Mucosa of descending colon (tissue), 3 donors: ENCODE measurements at regions not wholly inside any gene's neighbourhood (a gene's known extent, or its start where the extent isn't known, plus 50 kb on each side); places are given as distances from the start of the nearest gene placed in this dataset.

Experiments
- ATAC-seq: fragments of 200-7000 bp; cut with Tn5 transposase; one replicate; pipeline ENCODE4 v1.9.1; 2020; ENCODE audit warnings: mild to moderate bottlenecking, moderate library complexity
- DNase-seq, 3 donors: peaks; one replicate each; pipeline ENCODE4 v3.0.0-alpha.2; 2020
- H3K36me3 ChIP-seq: fragments of 200-600 bp; one replicate; pipeline ENCODE4 v1.8.0; 2021; ENCODE audit warnings: low read depth, mild to moderate bottlenecking
- H3K4me1 ChIP-seq: fragments of 200-600 bp; one replicate; pipeline ENCODE4 v1.8.0; 2021; ENCODE audit warnings: low read depth, mild to moderate bottlenecking
- H3K4me3 ChIP-seq: fragments of 200-600 bp; one replicate; pipeline ENCODE4 v1.8.0; 2021; ENCODE audit warnings: mild to moderate bottlenecking
- H3K9me3 ChIP-seq: fragments of 200-600 bp; one replicate; pipeline ENCODE4 v1.8.0; 2021; ENCODE audit warnings: mild to moderate bottlenecking
- CTCF ChIP-seq: fragments of 200-600 bp; IDR thresholded peaks from one replicate; pipeline ENCODE4 v1.8.0; 2022; ENCODE audit warnings: antibody characterized with exemption, mild to moderate bottlenecking
- intact Hi-C, 2 donors: fragments of 100-400 bp; cut with DNase I in 1 of 2; cut with micrococcal nuclease in 1 of 2; formaldehyde crosslinking; loops; one replicate each; pipeline versions ENCODE4 v1.11.0 to v1.11.1; 2022; cut with DNase I, micrococcal nuclease
- donor health status: DM: no; HTN: no; CAD: no; lungs with moderate emphysema.
- donor health status: DM: no; HTN: no; CAD: no.
- donor health status: DM: no; HTN: yes; CAD: no.

GRCh38 chr17:70307430-70308225 lies 138.3 kb downstream of the KCNJ2 start:
- no peaks in the 10 kb centered on the region for H3K36me3 ChIP-seq
- H3K4me3 ChIP-seq: no peak overlapping the region
- ATAC-seq (no peak), DNase-seq (no peak)
- H3K9me3 ChIP-seq: no peaks in the 10 kb centered on the region
- H3K4me1 ChIP-seq: no peaks in the 10 kb centered on the region
- intact Hi-C loops: no loop called here
- no peak for TF ChIP-seq CTCF

- no peak for ATAC-seq
These were observed 139.3 kb downstream of the KCNJ2 start for GRCh38 chr17:70308618-70309017.

GRCh38 chr17:70310221-70310672 lies 140.9 kb downstream of the KCNJ2 start:
- Histone ChIP-seq H3K36me3 (no peaks in the 10 kb centered on the region), H3K4me1 (no peaks in the 10 kb centered on the region), H3K9me3 (no peaks in the 10 kb centered on the region), H3K4me3 (no peak overlapping the region)
- DNase-seq (no peak), ATAC-seq (no peak)
- TF ChIP-seq CTCF: no peak
- intact Hi-C loops: no loop called here

More at GRCh38 chr17:70308618-70309017, 139.3 kb downstream of the KCNJ2 start:
- H3K36me3 ChIP-seq: no peaks in the 10 kb centered on the region
- DNase-seq: no peak
- H3K9me3 ChIP-seq: no peaks in the 10 kb centered on the region
- no peak for TF ChIP-seq CTCF
- intact Hi-C loops: no loop called here
- H3K4me3 ChIP-seq: no peak overlapping the region
- H3K4me1 ChIP-seq: no peaks in the 10 kb centered on the region

GRCh38 chr17:70313086-70313852 lies 143.9 kb downstream of the KCNJ2 start:
- no peak for TF ChIP-seq CTCF
- intact Hi-C loops: no loop called here
- H3K4me1 ChIP-seq: no peaks in the 10 kb centered on the region
- H3K9me3 ChIP-seq: no peaks in the 10 kb centered on the region
- DNase-seq (no peak), ATAC-seq (no peak)
- H3K36me3 ChIP-seq: no peaks in the 10 kb centered on the region
- H3K4me3 ChIP-seq: no peak overlapping the region

GRCh38 chr17:70314096-70314495 lies 144.8 kb downstream of the KCNJ2 start:
- H3K4me3 ChIP-seq: no peak overlapping the region
- no peaks in the 10 kb centered on the region for H3K9me3 ChIP-seq
- ATAC-seq (no peak), DNase-seq (no peak)
- no peak for TF ChIP-seq CTCF
- intact Hi-C loops: no loop called here
- H3K4me1 ChIP-seq: no peaks in the 10 kb centered on the region
- no peaks in the 10 kb centered on the region for H3K36me3 ChIP-seq
